ENCODE measurements at regions not wholly inside any gene's neighbourhood (a gene's known extent, or its start where the extent isn't known, plus 50 kb on each side); places are given as distances from the start of the nearest gene placed in this dataset.

GRCh38 chr16:6496996-6497395, 835.6 kb upstream of the RBFOX1 start:
- no peak for DNase-seq (ENCODE audit: low read depth)
- H3K4me3 ChIP-seq (ENCODE audit: low read length), result no peak overlapping the region
- TF ChIP-seq, protein P1, sequence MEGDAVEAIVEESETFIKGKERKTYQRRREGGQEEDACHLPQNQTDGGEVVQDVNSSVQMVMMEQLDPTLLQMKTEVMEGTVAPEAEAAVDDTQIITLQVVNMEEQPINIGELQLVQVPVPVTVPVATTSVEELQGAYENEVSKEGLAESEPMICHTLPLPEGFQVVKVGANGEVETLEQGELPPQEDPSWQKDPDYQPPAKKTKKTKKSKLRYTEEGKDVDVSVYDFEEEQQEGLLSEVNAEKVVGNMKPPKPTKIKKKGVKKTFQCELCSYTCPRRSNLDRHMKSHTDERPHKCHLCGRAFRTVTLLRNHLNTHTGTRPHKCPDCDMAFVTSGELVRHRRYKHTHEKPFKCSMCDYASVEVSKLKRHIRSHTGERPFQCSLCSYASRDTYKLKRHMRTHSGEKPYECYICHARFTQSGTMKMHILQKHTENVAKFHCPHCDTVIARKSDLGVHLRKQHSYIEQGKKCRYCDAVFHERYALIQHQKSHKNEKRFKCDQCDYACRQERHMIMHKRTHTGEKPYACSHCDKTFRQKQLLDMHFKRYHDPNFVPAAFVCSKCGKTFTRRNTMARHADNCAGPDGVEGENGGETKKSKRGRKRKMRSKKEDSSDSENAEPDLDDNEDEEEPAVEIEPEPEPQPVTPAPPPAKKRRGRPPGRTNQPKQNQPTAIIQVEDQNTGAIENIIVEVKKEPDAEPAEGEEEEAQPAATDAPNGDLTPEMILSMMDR (IDR thresholded peaks at IDR 0.05; ENCODE audit: insufficient read depth, low read depth, low read length, missing control alignments), result no peak

- H3K4me3 ChIP-seq (ENCODE audit: low read length), result no peak overlapping the region
- TF ChIP-seq, protein P1 (IDR thresholded peaks at IDR 0.05; ENCODE audit: insufficient read depth, low read depth, low read length, missing control alignments), result no peak
- no peak for DNase-seq (ENCODE audit: low read depth)
Observed at GRCh38 chr16:6495486-6496210, 837.0 kb upstream of the RBFOX1 start.

- no peak overlapping the region for H3K4me3 ChIP-seq (ENCODE audit: low read length)
- no peak for DNase-seq (ENCODE audit: low read depth)
- TF ChIP-seq, protein P1 (IDR thresholded peaks at IDR 0.05; ENCODE audit: insufficient read depth, low read depth, low read length, missing control alignments), result no peak
Observed at GRCh38 chr16:6494716-6495115, 837.9 kb upstream of the RBFOX1 start.

DNA sequence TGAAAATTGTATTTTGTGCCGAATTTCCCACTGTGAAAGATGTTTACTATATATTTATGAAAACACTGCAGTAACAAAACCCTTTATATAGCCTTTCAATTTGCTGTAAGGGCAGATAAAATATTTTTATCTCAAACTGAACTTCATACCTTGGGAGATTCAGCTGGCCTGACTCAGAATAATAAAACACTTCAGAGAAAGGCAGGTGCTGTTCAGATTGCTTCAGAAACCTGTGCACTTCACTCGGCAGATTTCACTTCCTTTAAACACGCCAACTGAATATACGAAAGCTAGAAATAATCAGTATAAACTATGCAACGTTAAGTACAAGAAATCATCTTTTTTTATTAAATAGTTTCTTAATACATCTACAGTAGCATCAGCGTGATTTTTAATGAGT, 839.1 kb upstream of the RBFOX1 start:
- no peak overlapping the region for H3K4me3 ChIP-seq (ENCODE audit: low read length)
- TF ChIP-seq, protein P1 (IDR thresholded peaks at IDR 0.05; ENCODE audit: insufficient read depth, low read depth, low read length, missing control alignments), result no peak
- no peak for DNase-seq (ENCODE audit: low read depth)

- H3K4me3 ChIP-seq (ENCODE audit: low read length), result no peak overlapping the region
- no peak for DNase-seq (ENCODE audit: low read depth)
- TF ChIP-seq, protein P1 (IDR thresholded peaks at IDR 0.05; ENCODE audit: insufficient read depth, low read depth, low read length, missing control alignments), result no peak
Observed at GRCh38 chr16:6492742-6493141, 839.9 kb upstream of the RBFOX1 start.

DNA sequence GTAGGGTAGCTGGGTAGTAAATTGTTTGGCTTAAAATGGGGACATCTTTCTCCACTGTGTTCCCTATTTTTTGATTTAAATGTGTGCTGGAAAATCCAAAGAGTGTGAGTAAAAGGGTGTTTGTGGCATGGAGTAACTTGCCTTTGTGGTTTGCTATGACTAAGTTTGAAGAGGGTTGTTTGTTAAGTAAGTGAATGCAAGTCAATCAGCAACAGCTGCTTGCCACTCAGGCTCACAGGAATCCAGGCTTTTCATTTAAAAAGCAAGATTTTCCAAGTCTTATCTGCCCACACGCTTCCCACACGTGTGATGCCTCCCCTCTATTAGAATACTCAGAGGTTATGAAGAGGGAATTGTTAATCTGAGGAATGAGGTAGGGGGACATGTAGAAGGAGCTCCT, 847.7 kb upstream of the RBFOX1 start:
- no peak overlapping the region for H3K4me3 ChIP-seq (ENCODE audit: low read length)
- TF ChIP-seq, protein P1 (IDR thresholded peaks at IDR 0.05; ENCODE audit: insufficient read depth, low read depth, low read length, missing control alignments), result no peak
- peak; percentile 41 for DNase-seq (ENCODE audit: low read depth)

DNA sequence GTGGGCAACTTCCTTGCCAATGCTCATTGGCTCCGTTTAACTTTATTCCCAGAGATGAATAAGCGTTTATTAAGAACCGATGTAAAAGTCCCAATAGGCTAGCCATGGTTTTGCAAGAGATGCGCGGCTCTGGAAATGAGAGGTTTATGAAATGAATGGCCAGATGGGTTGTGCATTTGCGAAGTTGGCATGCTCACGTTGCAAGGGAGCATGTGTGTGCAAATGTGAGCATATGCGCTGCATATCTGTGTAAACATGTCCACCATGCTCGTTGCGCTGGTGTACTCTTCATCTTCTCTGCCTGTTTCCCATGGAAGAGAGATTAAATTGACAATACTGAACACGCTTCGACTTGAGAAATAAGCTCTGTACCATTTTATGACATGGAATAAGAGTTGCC, 848.6 kb upstream of the RBFOX1 start:
- H3K4me3 ChIP-seq (ENCODE audit: low read length), result no peak overlapping the region
- TF ChIP-seq, protein P1 (IDR thresholded peaks at IDR 0.05; ENCODE audit: insufficient read depth, low read depth, low read length, missing control alignments), result no peak
- no peak for DNase-seq (ENCODE audit: low read depth)

All from epithelial cell of esophagus (primary cell).